PC-3 (cell line): ENCODE measurements at regions not wholly inside any gene's neighbourhood (a gene's known extent, or its start where the extent isn't known, plus 50 kb on each side); places are given as distances from the start of the nearest gene placed in this dataset.

Source experiments
- EZH2 ChIP-seq: fragments of 300-600 bp; sonication (generic); IDR thresholded peaks from one replicate; pipeline ENCODE4 v1.6.1; 2017; ENCODE audit warnings: antibody characterized with exemption, mild to moderate bottlenecking, low read length; ENCODE audit not compliant: unreplicated experiment
- EZH2phosphoT487 ChIP-seq: fragments of 300-600 bp; sonication (generic); IDR thresholded peaks from 2 replicates; pipeline ENCODE4 v1.6.1; 2018; ENCODE audit warnings: mild to moderate bottlenecking, antibody characterized with exemption, low read length, borderline replicate concordance
- TF ChIP-seq, protein P1 (sequence below): fragments of 300-600 bp; sonication (generic); conservative IDR thresholded peaks from 2 replicates; pipeline ENCODE4 v1.5.1; 2017; ENCODE audit warnings: antibody characterized with exemption, low read depth, mild to moderate bottlenecking, low read length

DNA sequence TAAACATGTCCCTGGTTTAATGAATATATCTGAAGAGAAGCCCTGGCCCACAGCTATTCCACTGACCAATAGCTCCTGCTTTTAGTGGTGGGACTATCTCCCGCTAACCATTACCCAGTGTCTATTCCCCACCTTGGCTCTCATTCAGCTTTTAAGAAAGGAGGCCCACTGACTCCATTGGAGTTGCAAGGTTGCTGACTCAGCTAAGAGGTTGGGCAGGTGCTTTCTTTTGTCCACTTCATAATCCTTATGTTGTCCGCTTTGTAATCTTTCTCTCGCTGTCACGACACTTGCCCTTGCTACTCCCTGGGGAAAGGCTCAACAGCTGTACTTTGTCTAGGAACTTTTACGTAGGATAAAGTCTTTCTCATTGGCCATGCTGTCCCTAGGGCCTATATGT, 453.4 kb upstream of the CCDC196 start:
- no peak for TF ChIP-seq EZH2
- TF ChIP-seq, protein P1, sequence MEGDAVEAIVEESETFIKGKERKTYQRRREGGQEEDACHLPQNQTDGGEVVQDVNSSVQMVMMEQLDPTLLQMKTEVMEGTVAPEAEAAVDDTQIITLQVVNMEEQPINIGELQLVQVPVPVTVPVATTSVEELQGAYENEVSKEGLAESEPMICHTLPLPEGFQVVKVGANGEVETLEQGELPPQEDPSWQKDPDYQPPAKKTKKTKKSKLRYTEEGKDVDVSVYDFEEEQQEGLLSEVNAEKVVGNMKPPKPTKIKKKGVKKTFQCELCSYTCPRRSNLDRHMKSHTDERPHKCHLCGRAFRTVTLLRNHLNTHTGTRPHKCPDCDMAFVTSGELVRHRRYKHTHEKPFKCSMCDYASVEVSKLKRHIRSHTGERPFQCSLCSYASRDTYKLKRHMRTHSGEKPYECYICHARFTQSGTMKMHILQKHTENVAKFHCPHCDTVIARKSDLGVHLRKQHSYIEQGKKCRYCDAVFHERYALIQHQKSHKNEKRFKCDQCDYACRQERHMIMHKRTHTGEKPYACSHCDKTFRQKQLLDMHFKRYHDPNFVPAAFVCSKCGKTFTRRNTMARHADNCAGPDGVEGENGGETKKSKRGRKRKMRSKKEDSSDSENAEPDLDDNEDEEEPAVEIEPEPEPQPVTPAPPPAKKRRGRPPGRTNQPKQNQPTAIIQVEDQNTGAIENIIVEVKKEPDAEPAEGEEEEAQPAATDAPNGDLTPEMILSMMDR = no peak
- TF ChIP-seq EZH2phosphoT487 = no peak
